ENCODE measurements at regions not wholly inside any gene's neighbourhood (a gene's known extent, or its start where the extent isn't known, plus 50 kb on each side); places are given as distances from the start of the nearest gene placed in this dataset.
"Not testable (repeated sequence)": the region's sequence is repeated elsewhere in the genome, so short reads cannot be mapped to it uniquely, and the experiment has no call there.

DNA sequence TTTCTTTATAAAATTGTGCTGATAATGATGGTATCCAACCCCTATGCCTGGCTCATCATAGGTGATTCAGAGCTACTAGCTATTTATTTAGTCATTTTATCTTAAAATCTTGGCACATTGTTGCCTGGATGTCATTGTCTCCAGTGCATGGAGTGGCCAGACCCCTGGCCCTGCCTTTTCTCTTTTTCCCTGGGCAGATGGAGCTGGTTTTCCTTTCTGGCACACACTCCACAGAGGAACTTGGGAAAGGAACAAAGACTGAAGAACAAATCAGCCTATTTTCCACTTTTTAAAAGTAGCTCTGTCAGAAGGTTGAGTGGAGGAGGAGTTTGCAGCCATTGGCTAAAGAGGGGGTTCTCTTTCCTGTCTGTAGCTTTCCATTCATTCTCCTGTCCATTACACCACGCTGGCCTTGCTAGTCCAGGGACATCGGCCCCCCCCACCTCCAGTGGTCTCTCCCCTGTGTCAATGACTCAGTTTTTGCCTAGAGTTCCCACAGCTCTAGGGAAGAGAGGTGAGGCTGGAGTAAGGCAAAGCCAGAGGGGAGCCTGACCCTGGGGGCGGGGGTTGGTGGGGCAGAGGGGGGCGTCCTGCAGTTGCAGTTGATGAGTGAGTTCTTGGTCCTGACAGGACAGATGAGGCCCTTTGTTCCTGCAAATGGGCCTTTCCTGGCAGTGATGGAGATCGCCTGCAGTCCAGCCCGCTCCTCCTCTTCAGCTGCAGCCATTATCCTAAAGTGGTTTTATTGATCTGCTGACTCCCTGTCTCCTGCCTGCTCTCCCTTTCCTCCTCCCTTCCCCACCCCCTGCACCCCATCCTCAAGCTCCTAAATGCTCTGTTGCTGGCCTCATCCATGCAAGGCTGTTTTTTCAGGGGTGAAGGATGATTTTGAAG lies 774.5 kb downstream of the DHX35 start:
- no peaks in the 10 kb centered on the region for H3K27me3 ChIP-seq
- no peak overlapping the region for H3K27ac ChIP-seq
- no peaks in the 10 kb centered on the region for H3K36me3 ChIP-seq
- H3K4me1 ChIP-seq (ENCODE audit: insufficient read depth) = no peaks in the 10 kb centered on the region
- H3K4me3 ChIP-seq = no peak overlapping the region
- TF ChIP-seq EP300 (IDR thresholded peaks at IDR 0.05) (no peak), POLR2A (IDR thresholded peaks at IDR 0.05) (no peak)
- TF ChIP-seq, protein P1, sequence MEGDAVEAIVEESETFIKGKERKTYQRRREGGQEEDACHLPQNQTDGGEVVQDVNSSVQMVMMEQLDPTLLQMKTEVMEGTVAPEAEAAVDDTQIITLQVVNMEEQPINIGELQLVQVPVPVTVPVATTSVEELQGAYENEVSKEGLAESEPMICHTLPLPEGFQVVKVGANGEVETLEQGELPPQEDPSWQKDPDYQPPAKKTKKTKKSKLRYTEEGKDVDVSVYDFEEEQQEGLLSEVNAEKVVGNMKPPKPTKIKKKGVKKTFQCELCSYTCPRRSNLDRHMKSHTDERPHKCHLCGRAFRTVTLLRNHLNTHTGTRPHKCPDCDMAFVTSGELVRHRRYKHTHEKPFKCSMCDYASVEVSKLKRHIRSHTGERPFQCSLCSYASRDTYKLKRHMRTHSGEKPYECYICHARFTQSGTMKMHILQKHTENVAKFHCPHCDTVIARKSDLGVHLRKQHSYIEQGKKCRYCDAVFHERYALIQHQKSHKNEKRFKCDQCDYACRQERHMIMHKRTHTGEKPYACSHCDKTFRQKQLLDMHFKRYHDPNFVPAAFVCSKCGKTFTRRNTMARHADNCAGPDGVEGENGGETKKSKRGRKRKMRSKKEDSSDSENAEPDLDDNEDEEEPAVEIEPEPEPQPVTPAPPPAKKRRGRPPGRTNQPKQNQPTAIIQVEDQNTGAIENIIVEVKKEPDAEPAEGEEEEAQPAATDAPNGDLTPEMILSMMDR (IDR thresholded peaks at IDR 0.05) = no peak
- intact Hi-C loops (cut with DNase I) = no loop called here
- WGBS, 3 donors = 80 to 81% (median 80%) methylated on average over 6 of the region's 6 CpGs
- no peak for DNase-seq
- H3K9me3 ChIP-seq = no peaks in the 10 kb centered on the region

DNA sequence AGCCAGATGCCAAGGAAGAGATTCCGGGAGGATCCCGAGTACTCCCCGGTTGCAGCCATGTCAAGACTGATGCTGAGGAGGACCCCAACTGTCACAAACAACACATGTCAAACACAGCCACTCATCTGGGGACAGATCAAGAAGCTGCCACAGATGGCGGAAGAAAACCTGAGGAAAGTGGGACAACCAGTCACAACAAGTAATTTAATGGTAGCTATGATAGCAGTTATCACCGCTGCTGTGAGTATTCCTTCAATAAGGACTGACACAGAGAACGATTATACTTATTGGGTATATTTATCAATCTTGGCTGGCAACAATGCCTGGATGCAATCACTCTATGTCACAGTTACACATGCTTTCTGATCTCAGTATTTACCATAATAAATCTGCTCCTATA lies 763.4 kb downstream of the DHX35 start:
- H3K36me3 ChIP-seq; H3K27ac ChIP-seq; H3K4me3 ChIP-seq; intact Hi-C loops (cut with DNase I); DNase-seq; H3K27me3 ChIP-seq; H3K9me3 ChIP-seq; H3K4me1 ChIP-seq (ENCODE audit: insufficient read depth): not testable (repeated sequence)
- 89 to 93% (median 91%) methylated on average over 6 of the region's 6 CpGs for WGBS, 3 donors

DNA sequence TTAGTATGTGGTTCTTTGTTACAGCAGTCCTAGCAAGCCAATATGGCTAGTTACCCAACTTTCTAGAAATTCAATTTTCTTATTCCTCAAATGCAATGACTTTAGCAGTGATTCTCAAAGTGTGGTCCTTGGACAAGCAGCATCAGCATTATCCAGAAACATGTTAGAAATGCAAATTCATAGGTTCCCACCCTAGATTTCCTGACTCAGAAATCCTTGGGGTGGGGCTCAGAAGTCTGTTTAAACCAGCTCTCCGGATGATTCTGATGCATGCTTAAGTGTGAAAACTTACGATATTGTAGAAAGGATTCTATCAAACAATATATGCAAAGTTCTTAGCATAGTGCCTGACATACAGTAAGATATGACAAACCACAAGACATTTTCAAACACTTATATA lies 757.1 kb downstream of the DHX35 start:
- H3K27ac ChIP-seq = no peak overlapping the region
- no peak for DNase-seq
- TF ChIP-seq POLR2A (IDR thresholded peaks at IDR 0.05) = no peak
- TF ChIP-seq EP300 (IDR thresholded peaks at IDR 0.05) = no peak
- TF ChIP-seq, protein P1 (IDR thresholded peaks at IDR 0.05) = no peak
- no peaks in the 10 kb centered on the region for H3K36me3 ChIP-seq
- intact Hi-C loops (cut with DNase I) = loop anchor here in 1 of 4 donors (5.0 kb wide), 1 partner anchor 408 kb away; no protein-coding TSS in a partner anchor
- no peaks in the 10 kb centered on the region for H3K4me1 ChIP-seq (ENCODE audit: insufficient read depth)
- no peaks in the 10 kb centered on the region for H3K9me3 ChIP-seq
- no peaks in the 10 kb centered on the region for H3K27me3 ChIP-seq
- H3K4me3 ChIP-seq = no peak overlapping the region
- WGBS, 3 donors = 91 to 95% (median 94%) methylated on average over 2 of the region's 2 CpGs

DNA sequence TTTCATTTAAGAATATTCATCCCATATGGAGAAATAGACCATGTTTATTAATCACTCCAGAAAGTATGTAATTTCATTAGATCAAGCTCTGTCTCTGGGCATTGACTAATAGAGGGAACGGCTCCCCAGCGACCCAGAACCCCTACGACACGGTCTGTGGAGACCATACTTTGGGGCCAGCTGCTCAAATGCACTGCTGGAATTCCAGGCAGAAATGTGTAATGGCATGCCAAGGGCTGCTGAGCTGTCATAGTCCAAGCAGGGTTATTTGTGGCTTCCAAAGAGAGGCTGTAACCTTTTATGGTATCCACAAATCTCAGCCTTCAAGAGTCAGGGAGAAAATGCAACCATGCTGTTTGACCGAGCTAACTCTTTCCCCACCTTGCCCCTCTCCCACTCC lies 755.8 kb downstream of the DHX35 start:
- intact Hi-C loops (cut with DNase I) = loop anchor here in 1 of 4 donors (5.0 kb wide), 1 partner anchor 409 kb away; no protein-coding TSS in a partner anchor
- no peak overlapping the region for H3K4me3 ChIP-seq
- no peaks in the 10 kb centered on the region for H3K27me3 ChIP-seq
- H3K27ac ChIP-seq = no peak overlapping the region
- 46 to 77% (median 64%) methylated on average over 5 of the region's 5 CpGs for WGBS, 3 donors
- H3K4me1 ChIP-seq (ENCODE audit: insufficient read depth) = no peaks in the 10 kb centered on the region
- H3K36me3 ChIP-seq = no peaks in the 10 kb centered on the region
- TF ChIP-seq EP300 (IDR thresholded peaks at IDR 0.05) = no peak
- TF ChIP-seq POLR2A (IDR thresholded peaks at IDR 0.05) = no peak
- no peak for DNase-seq
- no peaks in the 10 kb centered on the region for H3K9me3 ChIP-seq

DNA sequence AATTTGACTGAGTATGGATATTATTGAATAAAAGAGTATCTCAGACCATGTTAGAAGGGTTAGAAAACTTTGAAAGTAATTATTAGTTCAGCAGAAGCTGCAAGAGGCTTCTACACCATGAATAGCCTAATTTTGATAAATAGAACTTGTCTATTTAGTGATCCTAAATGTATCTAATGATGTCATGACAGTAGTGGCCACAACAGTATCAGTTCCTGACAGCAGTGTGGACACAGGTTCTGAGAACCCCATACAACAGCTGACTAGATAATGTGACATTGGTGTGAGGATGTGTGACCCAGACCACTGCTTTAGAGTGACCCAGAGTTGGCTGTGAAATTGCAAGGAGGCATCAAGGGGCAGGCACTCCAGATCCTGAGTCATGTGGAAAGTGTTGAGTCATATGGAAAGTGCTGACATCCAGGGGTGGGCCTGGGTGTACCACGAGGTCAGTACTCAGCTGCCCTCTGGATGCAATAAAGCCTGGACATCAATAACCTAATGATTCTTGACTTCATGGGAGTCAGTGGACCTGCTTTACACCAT lies 754.7 kb downstream of the DHX35 start:
- TF ChIP-seq EP300 (IDR thresholded peaks at IDR 0.05) = no peak
- TF ChIP-seq, protein P1 (IDR thresholded peaks at IDR 0.05) = no peak
- TF ChIP-seq POLR2A (IDR thresholded peaks at IDR 0.05) = no peak
- Histone ChIP-seq H3K36me3 (no peaks in the 10 kb centered on the region), H3K4me3 (no peak overlapping the region), H3K4me1 (ENCODE audit: insufficient read depth) (no peaks in the 10 kb centered on the region), H3K27ac (no peak overlapping the region), H3K9me3 (no peaks in the 10 kb centered on the region), H3K27me3 (no peaks in the 10 kb centered on the region)
- no peak for DNase-seq
- intact Hi-C loops (cut with DNase I) = loop anchor here in 1 of 4 donors (5.0 kb wide), 1 partner anchor 410 kb away; no protein-coding TSS in a partner anchor
- 30 to 76% (median 60%) methylated on average over 1 of the region's 1 CpG for WGBS, 3 donors

All from ovary (tissue), 7 donors.